Activated CD4-positive, alpha-beta T cell treated with anti-CD3 and anti-CD28 coated beads, Interleukin-2, amount 50 U/mL, for 24 hours (primary cell): ENCODE measurements at regions not wholly inside any gene's neighbourhood (a gene's known extent, or its start where the extent isn't known, plus 50 kb on each side); places are given as distances from the start of the nearest gene placed in this dataset.
"Not testable (repeated sequence)": the region's sequence is repeated elsewhere in the genome, so short reads cannot be mapped to it uniquely, and the experiment has no call there.

Source experiments
- DNase-seq, 2 donors: peaks; one replicate each; pipeline ENCODE4 v3.0.0-alpha.2; 2020; ENCODE audit warnings: low read depth in 1 of 2, low spot score in 1 of 2

- DNase-seq: no peak
These were observed 342.0 kb upstream of the DLGAP1 start for GRCh38 chr18:4797002-4797685.

- DNase-seq: no peak
These were observed 334.4 kb upstream of the DLGAP1 start for GRCh38 chr18:4789506-4789905.

DNA sequence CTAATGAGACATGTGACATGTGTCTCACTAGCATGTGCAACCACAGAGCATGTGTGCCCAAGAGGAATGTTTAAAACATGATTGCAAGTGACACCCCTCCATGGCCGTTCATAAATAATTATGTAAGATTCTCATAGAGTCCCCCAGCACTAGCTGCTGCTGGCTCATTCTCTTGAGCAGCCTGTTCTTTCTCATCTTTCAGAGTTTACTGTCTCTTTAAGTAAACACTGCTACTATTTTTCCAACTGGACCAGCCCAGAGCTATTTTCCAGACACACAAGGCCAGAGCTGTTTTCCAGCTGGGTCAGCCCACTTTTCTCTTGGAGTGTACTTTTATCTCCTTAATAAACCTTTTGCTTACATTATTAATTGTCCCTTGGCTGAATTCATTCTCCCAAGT, 326.8 kb upstream of the DLGAP1 start:
- no peak for DNase-seq

DNA sequence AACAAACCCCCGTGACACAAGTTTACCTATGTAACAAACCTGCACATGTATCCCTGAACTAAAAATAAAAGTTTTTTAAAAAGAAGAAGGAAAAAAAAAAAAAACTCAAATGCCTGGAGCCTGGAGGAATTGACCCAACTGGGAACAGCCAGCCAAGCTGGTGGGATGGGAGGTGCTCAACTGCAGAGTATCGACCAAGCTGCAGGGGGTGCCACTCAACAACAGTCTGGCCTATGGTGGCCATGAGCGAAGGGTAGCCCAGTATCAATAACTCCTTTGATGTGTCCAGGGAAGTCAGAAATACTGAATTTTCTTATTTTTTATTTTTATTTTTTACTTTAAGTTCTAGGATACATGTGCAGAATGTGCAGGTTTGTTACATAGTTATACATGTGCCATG, 310.3 kb upstream of the DLGAP1 start:
- no peak for DNase-seq

- no peak for DNase-seq
These were observed 307.2 kb upstream of the DLGAP1 start for GRCh38 chr18:4762330-4762729.

DNA sequence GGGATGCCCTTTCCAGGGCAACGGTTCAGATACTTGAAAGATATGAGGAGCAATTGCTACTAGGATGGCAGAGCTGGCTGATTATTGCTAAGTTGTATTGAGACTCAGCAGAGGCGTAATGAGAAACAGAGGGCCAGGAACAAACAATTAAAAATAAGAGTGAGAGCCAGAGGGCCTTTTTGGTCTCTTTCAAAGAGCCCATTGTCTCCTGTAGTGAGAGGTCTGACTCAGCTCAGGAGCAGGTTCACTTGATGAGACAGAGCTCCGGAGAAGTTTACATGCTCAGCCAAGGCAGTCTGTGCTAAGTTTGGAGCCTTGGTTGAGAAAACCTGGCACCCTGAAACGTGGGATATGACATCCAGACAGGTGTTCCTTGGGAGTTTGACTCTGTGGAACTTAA, 303.9 kb upstream of the DLGAP1 start:
- no peak for DNase-seq

GRCh38 chr18:4755848-4756247, 300.7 kb upstream of the DLGAP1 start:
- no peak for DNase-seq

DNA sequence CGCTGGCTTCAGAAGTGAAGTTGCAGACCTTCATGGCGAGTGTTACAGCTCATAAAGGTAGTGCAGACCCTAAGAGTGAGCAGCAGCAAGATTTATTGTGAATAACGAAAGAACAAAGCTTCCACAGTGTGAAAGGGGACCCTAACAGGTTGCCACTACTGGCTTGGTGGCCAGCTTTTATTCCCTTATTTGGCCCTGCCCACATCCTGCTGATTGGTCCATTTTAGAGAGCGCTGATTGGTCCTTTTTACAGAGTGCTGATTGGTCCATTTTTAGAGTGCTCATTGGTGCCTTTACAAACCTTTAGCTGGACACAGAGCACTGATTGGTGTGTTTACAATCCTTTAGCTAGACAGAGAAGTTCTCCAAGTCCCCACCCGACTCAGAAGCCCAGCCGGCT, 298.0 kb upstream of the DLGAP1 start:
- DNase-seq: not testable (repeated sequence)

DNA sequence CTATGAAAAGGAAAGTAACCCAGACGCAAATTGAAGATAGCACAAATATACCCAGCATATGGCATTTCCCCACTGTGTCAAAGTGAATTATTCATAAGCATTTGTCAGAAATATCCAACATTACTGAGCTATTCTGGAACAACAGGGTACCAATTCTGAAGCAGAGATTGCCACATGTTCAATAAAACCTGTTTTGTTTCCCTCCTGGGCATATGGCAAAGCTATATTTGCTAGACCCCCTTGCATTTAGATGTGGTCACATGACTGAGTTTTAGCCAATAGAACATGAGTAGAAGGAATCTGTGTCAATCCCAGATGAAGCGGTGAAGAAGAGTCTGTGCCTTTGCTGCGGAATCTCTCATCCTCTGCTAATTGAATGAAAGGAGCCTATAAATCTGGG, 296.4 kb upstream of the DLGAP1 start:
- no peak for DNase-seq

DNA sequence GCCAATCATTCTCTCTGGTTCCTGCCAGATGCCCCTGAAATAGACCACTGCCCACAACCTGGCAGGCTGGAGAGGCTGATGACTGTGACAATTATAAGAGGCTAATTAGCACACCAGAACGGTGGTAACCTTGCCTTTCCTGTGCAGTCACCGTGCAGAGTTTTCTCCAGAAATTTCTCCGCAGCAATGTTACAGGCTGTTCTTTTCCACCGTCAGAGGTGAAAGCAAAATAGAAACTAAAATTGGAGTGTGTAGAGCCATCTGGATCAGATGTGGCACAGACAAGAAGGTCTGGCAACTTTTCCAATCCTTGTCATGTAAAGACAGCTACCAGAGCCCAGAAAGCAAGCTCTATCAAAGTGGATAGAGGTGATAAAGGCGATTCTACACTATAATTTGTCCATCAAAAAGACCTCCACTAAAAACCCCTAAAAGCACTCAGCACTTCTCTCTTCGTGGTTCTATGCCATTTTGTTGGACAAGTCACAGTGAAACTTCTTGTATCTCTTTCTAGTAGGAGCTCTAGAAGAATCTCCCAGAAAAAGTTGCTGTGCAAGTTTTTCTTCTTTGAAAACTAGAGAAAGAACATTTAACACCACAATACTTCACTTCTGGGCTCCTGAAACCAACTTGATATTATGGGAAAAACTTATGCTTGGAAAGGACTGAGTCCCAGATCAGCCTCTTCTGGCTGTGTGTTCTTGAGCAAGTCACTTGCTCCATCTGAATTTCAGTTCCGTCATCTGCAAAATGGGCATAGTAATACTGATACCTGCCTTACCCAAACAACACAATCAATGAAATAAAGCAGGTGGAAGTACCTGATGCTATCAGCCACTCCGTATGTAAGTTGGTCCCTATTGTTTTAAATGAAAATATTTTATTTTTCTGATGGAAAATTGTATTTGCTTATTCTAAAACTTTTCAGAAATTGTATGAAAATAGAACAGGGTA, 295.6 kb upstream of the DLGAP1 start:
- DNase-seq: no peak

GRCh38 chr18:4748975-4749374, 293.9 kb upstream of the DLGAP1 start:
- DNase-seq: no peak

DNA sequence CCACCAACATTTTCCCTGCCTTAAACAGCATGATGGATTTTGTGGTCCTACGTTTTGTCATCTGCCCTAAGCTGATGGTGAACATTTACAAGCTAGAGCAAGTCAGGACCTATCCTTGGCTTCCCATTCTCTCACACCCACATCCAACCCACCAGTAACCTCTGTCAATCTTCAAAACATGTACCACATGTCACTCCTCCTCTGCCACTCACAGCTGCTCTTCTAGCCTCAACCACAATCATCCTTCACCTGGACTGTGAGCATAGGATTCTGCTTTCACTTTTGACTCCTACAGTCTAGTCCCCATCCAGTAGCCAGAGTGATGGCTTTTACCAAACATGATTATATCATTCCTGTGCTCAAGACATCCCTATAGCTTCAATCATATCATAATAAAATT, 279.8 kb upstream of the DLGAP1 start:
- no peak for DNase-seq

GRCh38 chr18:4734021-4734420, 278.9 kb upstream of the DLGAP1 start:
- no peak for DNase-seq

DNA sequence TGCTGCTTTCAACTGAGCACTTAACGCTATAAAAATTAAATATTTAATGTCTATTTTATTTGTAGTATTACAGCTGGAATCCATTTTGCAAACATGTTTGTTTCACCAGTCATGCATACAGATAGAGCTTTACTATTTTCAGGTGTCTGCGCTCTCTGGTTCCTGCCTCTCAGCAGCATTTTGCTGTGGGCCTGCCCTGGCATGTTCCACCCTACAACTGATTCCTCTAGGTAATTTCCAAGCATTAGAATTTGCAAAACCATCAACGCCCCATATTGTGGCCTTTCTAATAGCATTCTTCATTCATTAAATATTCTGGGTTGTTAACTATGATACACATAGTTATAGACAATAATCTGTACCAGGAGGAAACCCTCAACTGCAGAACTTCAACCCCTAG, 266.4 kb upstream of the DLGAP1 start:
- DNase-seq: no peak

- DNase-seq: no peak
These were observed 265.4 kb upstream of the DLGAP1 start for GRCh38 chr18:4720518-4720917.

GRCh38 chr18:4705894-4706293, 250.8 kb upstream of the DLGAP1 start:
- no peak for DNase-seq

- DNase-seq: no peak
These were observed 249.7 kb upstream of the DLGAP1 start for GRCh38 chr18:4704781-4705180.

- DNase-seq: no peak
These were observed 236.7 kb upstream of the DLGAP1 start for GRCh38 chr18:4691836-4692235.

- DNase-seq: not testable (repeated sequence)
These were observed 223.6 kb upstream of the DLGAP1 start for GRCh38 chr18:4678685-4679084.

DNA sequence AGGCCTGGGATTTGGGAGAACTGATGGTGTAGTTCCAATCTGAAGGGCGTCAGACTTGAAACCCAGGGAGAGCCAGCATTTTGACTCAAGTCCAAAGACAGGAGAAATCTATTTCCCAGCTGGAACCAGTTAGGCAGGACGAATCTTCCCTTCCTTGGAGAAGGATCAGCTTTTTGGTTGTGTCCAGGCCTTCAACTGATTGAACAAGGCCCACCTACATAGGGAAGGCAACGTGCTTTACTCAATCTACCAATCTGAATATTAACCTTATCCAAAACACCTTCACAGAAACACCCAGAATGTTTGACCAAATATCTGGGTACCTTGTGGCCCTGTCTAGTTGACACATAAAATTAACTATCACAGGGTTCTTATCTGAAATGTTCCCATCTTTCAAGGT, 221.9 kb upstream of the DLGAP1 start:
- no peak for DNase-seq

GRCh38 chr18:4672162-4672561, 217.1 kb upstream of the DLGAP1 start:
- DNase-seq: no peak

DNA sequence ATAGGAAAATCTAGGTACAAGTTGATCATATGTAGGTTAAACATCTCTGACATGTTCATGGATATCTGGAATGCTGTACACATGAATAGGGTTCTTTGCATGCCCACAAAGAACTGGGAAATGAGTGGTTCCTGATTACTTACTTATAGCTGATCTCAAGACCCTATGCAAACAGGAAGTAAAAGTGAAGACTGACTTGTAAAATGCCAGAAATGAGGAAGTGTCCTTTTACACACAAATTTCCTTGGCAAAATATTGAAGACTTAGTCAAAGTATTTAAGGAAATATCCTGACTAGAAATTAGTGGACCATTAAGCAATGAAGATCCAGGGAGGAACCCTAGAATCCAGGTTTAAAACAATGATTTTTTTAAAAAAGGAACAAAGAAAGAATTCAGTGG, 203.7 kb upstream of the DLGAP1 start:
- no peak for DNase-seq

DNA sequence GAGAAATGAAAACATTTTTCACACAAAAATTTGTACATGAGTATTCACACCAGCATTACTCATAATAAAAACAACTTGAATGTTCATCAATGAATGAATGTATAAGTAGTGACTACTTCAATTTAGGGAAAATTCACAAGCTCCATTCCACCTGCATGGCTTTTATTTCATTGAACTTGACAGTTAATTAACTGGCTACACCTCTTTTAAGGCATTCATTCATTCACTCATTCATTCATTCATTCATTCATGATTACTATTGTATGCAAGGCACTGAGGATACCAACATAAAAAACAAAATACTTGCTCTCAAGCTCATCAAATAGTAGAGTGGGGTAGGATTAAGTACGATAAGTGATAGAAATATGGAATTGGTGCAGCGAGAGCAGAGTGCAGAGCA, 198.3 kb upstream of the DLGAP1 start:
- no peak for DNase-seq
